ELR (cell line): ENCODE measurements at regions not wholly inside any gene's neighbourhood (a gene's known extent, or its start where the extent isn't known, plus 50 kb on each side); places are given as distances from the start of the nearest gene placed in this dataset.
"Not testable (repeated sequence)": the region's sequence is repeated elsewhere in the genome, so short reads cannot be mapped to it uniquely, and the experiment has no call there.

Experiments
- DNase-seq: peaks from one replicate; pipeline ENCODE4 v3.0.0-alpha.2; 2015; ENCODE audit warnings: low read depth

- DNase-seq: no peak
These were observed 54.5 kb downstream of the IRX5 start for GRCh38 chr16:54985156-54985555.

DNA sequence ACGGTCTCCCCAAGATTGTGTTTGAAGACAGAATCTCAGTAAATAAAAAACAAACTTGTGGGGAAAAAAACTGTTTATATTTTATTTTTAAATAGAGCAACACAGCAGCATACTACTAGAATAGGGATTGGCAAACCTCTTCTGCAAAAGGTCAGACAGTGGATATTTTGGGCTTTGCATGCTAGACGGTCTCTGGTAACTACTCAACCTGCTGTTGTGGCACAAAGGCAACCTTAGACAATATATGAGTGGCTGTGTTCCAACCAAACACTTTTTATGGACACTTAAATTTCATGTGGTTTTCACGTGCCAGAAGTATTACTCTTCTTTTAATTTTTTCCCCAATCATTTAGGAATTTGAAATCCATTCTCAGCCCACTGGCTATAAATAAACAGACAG is 55.0 kb downstream of the IRX5 start:
- DNase-seq: no peak

GRCh38 chr16:54986409-54986808 is 55.7 kb downstream of the IRX5 start:
- DNase-seq: no peak

GRCh38 chr16:54987081-54987480 is 56.4 kb downstream of the IRX5 start:
- DNase-seq: no peak

- DNase-seq: no peak
These were observed 60.9 kb downstream of the IRX5 start for GRCh38 chr16:54991525-54991924.

DNA sequence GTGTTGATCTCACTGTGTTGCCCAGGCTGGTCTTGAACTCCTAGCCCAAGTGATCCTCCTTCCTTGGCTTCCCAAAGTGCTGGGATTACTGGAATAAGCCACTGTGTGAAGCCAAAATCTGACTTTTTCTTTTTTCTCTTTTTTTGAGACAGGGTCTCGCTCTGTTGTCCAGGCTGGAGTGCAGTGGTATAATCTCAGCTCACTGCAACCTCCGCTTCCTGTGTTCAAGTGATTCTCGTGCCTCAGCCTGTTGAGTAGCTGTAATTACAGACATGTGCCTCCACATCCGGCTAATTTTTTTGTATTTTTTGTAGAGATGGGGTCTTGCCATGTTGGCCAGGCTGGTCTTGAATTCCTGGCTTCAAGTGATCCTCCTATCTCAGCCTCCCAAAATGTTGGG is 61.3 kb downstream of the IRX5 start:
- DNase-seq: not testable (repeated sequence)

- no peak for DNase-seq
These were observed 62.6 kb downstream of the IRX5 start for GRCh38 chr16:54993106-54993895.

DNA sequence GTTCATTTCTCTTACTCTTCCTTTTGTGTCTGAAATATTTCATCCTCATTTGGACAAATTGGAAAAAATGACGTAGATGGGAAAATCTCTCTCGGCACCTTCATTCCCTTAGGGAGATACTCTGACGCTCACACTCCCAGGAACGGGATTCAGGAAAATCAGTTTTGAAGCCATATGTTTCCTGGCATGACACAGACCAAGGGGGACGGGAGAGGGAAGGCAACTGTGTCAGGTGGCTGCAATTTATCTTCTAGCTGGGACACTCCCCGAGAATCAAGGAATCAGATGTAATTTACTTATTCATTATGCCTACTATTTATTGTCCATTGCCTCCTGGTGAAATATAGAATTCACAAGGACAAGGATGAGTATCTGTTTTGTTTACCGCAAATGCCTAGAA is 65.5 kb downstream of the IRX5 start:
- no peak for DNase-seq

DNA sequence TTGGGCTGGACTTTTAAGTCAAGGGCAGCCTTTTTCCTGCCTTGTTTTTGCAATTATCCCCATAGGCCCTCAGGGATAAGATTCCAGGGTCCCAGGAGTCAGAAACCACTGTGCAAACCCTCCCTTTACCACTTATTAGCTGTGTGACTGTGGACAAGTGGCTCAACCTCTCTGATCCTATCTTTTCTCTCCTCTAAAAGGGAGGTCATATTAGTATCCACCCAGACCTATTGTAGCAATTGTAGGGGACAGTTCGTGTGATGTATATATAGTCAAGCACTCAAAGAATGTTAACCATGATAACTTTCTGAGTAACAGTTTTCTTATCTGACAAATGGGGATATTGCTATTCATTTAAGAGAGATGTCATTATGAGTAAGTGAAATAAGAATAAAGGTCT is 68.2 kb downstream of the IRX5 start:
- DNase-seq: no peak

GRCh38 chr16:54999481-54999880 is 68.8 kb downstream of the IRX5 start:
- DNase-seq: no peak

- no peak for DNase-seq
These were observed 69.9 kb downstream of the IRX5 start for GRCh38 chr16:55000595-55000994.

DNA sequence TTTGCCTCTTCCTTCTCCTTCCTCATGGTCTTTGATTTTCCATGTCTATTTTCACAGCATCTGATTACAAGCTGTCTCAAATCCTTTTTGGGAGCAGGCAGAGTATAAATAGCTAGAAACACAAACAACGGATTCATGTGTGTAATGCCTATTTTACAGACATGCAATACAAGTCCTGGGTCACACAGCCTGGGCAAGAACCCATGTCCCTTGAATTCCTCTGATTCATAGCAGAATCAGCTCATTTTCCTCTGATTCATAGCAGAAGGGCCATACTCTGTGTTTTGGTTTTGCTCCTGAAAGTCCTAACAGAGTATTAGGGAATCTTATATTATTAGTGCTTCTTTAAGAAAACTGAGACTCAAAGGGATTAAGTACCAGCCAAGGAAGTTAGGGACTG is 71.3 kb downstream of the IRX5 start:
- peak; percentile 2 for DNase-seq

- no peak for DNase-seq
These were observed 71.8 kb downstream of the IRX5 start for GRCh38 chr16:55002419-55002818.

DNA sequence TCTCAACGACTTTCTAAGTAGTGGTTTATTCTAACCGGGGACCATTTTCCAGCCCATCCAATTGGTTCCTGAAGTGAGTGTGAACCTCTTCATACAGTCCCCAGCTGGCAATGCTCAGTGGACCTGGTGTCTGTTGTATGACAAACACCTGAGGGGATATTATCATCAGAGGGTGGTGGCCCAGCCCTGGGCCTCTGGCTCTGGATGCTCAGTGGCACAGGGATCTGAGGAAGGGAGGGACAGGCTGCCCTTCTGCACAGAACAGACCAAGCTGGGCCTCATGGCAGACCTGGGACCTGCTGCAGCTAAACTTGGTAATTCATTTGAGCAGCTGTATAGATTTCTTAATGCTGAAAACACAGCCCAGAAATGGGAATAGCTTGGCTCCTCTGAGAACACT is 72.6 kb downstream of the IRX5 start:
- DNase-seq: no peak

DNA sequence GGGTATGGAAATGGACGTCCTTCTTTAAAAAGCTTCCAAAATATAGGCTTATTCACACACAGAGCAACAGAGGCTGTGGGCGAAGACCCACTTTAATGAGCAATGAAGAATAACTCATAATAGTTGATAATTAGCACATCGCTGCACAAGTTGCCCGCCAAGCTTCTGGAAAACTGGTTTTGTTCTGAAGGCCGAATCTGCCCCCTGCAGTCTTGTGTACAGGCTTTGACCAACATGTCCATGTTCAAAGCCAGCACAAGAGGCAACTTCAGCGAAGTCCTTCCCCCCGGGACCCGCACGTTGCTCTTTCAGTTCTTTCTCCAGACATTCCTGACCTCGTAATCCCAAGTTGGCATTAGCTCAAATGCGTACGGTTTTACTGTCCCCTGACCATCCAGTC is 73.3 kb downstream of the IRX5 start:
- no peak for DNase-seq

- no peak for DNase-seq
These were observed 76.8 kb downstream of the IRX5 start for GRCh38 chr16:55007504-55007903.

DNA sequence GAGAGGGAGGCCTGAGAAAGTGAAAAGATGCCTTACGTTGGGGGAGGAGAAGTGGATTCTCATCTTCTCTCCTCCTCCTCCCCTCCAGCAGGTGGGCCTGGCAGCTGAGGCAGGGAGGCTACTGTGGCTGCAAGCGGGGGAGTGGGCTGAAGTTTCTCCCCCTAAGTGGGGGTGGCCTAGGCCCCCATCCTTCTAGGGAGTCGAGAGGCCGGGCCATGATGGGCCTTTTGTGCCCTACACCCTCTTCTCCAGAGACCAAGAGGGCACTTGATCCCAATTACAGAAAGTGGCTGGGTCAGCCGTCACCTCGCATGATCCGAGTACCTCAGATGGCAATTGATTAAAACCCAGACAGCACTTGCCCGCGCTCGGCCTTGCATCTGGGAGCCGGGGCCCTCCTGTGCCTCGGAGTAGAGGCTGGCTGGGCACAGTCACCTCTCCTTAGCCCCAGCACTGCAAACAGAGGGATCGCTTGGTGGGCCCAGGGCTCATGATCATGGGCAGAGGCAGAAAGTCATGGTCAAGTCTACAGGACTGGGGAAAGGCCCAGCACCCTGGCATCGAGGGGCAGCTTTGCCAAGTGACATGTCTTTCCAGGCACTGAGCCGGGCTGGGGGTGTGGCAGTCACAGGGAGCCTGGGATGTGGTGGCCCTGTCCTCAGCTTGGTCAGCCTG is 78.3 kb downstream of the IRX5 start:
- no peak for DNase-seq

DNA sequence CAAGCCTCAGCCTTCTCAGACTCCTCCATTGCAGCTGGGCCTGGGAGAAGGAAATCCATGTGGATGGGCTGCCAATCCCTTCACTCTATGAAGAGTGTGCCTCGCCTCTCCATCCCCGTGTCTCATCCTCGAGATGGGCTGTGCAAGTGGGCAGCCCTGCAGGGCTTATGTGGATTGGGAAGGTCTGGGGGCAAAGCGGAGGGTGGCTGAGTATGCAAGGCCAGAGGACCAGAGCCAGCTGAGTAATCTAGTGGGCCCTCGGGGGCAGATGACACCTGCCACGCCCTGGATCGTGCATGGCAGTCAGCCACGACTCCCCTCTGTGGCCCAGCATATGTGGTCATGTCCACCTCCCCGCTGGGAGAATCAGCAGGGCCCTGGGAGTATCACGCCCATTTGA is 78.9 kb downstream of the IRX5 start:
- no peak for DNase-seq

- DNase-seq: no peak
These were observed 80.0 kb downstream of the IRX5 start for GRCh38 chr16:55010492-55011160.

DNA sequence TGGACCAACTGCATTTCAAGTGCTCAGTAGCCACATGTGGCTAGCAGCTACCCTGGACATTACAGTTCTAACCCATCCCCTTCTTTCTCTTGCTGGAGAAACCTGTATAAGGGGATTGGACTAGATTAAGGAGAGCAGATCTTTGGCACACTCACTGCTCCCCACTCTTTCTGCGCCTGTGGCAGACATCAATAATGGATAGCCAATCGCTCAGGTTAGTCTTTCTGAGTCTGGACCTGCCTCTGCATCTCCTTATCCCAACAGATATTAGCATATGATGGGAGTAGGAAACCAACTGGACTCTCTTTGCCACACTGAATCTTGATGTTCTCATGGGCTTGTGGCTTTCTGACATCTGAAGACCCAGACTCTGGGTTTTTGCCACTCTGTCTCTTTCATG is 81.7 kb downstream of the IRX5 start:
- DNase-seq: no peak

- no peak for DNase-seq
These were observed 82.1 kb downstream of the IRX5 start for GRCh38 chr16:55012793-55013192.

DNA sequence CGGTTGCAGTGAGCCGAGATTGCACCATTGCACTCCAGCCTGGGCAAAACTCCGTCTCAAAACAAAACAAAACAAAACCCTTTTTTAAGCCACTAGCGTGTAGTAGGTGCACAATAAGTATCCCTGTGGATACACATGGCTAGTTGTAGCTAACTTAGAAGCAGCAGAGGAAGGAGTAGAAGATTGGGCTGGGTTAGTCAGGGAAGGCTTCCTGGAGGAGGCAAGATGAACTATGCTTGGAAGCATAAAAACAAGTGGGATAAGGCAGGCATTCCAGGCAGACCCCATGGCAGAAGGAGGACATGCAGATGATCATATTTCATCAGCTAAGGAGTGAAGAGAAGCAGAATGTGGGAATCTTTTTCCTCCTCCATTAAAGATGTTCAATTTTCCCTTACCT is 83.4 kb downstream of the IRX5 start:
- no peak for DNase-seq

GRCh38 chr16:55015181-55015913 is 84.7 kb downstream of the IRX5 start:
- no peak for DNase-seq
